C4-2B (cell line): ENCODE measurements at regions not wholly inside any gene's neighbourhood (a gene's known extent, or its start where the extent isn't known, plus 50 kb on each side); places are given as distances from the start of the nearest gene placed in this dataset.

Experiments used
- H3K27ac ChIP-seq: fragments of 450-650 bp; 2 replicates; pipeline ENCODE4 v1.5.1; 2017
- ZFX ChIP-seq: fragments of 450-650 bp; IDR thresholded peaks from 2 replicates; pipeline ENCODE4 v1.6.1; 2017
- TF ChIP-seq, protein P1 (sequence below): fragments of 450-650 bp; conservative IDR thresholded peaks from 2 replicates; pipeline ENCODE4 v1.5.1; 2017; ENCODE audit warnings: mild to moderate bottlenecking

DNA sequence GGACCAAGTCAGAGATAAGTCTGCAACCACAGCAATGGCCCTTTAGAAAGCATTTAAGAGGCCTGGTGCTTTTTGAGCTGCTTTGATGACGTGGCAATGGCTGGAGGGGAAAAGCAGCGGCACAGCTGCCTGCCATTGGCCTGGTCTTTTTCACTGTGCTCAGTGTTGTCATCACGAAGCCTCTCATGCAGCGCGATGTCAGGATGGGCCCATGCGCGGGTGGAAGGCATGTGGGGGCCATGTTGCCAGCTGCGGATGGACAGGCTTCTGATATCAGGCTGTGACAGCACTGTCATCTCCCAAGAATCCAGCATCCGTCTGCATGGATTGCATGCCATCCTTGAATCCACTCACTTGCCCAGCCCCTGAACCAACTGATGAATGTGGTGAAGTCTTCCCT, 204.5 kb downstream of the ACKR3 start:
- no peak for TF ChIP-seq ZFX
- TF ChIP-seq, protein P1, sequence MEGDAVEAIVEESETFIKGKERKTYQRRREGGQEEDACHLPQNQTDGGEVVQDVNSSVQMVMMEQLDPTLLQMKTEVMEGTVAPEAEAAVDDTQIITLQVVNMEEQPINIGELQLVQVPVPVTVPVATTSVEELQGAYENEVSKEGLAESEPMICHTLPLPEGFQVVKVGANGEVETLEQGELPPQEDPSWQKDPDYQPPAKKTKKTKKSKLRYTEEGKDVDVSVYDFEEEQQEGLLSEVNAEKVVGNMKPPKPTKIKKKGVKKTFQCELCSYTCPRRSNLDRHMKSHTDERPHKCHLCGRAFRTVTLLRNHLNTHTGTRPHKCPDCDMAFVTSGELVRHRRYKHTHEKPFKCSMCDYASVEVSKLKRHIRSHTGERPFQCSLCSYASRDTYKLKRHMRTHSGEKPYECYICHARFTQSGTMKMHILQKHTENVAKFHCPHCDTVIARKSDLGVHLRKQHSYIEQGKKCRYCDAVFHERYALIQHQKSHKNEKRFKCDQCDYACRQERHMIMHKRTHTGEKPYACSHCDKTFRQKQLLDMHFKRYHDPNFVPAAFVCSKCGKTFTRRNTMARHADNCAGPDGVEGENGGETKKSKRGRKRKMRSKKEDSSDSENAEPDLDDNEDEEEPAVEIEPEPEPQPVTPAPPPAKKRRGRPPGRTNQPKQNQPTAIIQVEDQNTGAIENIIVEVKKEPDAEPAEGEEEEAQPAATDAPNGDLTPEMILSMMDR: no peak
- H3K27ac ChIP-seq: no peak overlapping the region

DNA sequence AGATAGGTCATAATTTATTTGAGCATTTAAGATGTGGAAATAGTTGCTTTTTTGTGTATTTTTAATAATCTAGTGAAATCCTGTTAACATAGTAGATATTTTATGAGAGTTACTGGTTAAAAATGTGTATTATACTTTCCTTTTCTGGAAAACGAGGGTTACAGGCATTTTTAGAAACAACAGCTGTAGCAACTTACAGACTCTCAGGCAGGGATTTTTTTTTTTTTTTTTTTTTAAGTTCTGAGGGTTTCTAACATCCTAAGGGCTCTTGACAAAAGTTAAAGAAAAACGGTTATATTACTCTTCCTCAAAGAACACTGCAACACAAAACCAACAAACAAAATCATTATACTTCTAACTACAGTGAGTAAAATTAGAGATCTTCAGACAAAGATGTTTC, 205.9 kb downstream of the ACKR3 start:
- no peak for TF ChIP-seq ZFX
- TF ChIP-seq, protein P1: no peak

GRCh38 chr2:236776206-236776605, 206.6 kb downstream of the ACKR3 start:
- H3K27ac ChIP-seq: peak overlapping the region; percentile 64
- TF ChIP-seq ZFX: no peak
- TF ChIP-seq, protein P1: no peak

More for the DNA sequence above, 205.9 kb downstream of the ACKR3 start:
- H3K27ac ChIP-seq: no peak overlapping the region

DNA sequence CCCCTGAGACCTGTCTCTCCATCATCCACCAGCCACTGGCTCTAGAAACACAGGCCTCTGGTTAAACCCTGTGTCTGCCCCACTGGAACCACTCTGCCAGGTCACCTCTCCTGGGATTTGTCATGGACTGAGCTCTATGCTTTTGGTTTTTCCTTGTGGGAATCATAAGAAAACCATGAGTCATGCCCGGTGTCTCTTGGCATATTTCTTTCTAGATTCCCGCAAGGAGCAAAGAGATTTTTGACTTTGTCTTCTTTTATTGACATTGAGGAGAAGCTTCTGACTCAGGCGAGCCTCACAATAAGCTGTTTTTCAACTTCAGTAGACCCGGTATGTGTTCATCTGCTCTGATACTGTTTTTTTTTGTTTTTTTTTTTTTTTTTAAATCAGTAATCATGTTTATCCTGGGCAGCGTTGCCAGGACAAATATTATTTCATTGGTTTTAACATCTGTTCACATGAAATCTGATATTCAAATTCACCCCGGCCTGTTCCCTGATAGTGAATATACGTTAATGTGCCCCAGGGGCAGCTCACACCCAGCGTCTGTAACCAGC, 207.1 kb downstream of the ACKR3 start:
- no peak for TF ChIP-seq ZFX
- TF ChIP-seq, protein P1: no peak
- H3K27ac ChIP-seq: peak overlapping the region; percentile 64

GRCh38 chr2:236777408-236777807, 207.8 kb downstream of the ACKR3 start:
- TF ChIP-seq ZFX: no peak
- TF ChIP-seq, protein P1: no peak
- H3K27ac ChIP-seq: peak overlapping the region; percentile 64

GRCh38 chr2:236781933-236782816, 212.6 kb downstream of the ACKR3 start:
- H3K27ac ChIP-seq: no peak overlapping the region
- TF ChIP-seq, protein P1: no peak
- TF ChIP-seq ZFX: no peak

DNA sequence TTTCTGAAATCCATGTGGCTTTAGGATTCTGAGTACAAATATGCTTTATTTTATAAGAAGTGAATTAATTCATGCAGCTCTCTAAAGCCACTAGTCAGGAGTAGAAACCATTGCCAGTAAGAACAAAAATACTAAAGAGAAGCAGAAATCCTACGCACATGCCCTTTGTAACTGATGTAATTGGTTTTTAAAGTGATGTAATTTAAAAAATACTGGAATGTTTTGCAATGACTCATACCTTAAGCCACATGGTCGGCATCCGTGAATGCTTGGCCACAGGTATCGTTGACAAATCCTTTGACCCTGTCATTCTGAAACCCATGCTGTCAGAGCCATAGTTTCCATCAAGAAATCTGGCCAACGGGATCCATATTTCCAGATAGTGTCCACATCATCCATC, 213.3 kb downstream of the ACKR3 start:
- TF ChIP-seq ZFX: no peak
- TF ChIP-seq, protein P1: no peak
- no peak overlapping the region for H3K27ac ChIP-seq
